ENCODE measurements at regions not wholly inside any gene's neighbourhood (a gene's known extent, or its start where the extent isn't known, plus 50 kb on each side); places are given as distances from the start of the nearest gene placed in this dataset.
A peak's percentile ranks its signal among the peaks of the same experiment; 100 is the strongest.

DNA sequence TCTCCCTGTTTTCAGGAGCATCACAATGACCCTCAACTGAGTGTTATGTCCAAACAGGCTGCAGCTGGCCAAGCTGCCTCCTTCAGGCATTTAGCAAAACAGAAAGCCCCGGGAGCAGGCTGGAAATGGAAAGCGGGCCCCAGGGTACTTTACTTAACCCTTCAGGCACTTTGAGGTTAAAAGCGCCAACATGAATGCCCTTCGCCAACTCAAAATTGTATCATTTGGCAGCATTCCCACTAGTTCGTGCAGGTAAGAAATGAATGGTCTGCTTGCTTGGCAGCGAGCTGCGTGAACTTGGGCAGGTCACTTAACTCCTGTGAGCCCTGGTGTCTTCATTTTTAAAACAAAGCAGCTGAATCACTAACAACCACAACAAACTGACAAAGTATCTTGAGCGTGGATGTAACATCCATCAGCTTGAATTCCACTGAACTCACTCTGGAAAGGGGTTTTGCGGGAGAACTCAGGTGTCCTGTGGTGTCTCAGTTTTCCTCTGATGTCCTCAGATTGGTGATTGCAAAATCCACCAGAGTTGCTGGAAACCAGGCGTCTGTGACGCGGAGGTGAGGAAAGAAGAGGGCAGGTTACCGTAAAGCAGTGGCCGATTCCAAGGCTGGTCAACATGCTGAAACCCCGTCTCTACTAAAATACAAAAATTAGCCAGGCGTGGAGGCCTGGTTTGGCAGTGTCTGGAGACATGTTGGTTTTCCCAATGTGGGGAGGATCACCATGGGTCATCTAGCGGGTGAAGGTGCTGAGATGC is 118.8 kb upstream of the ZNF217 start:
- H4K20me1 ChIP-seq (ENCODE audit: insufficient read depth, low read length), result no peaks in the 10 kb centered on the region
- no peak overlapping the region for H3K27ac ChIP-seq (ENCODE audit: low read depth, low read length)
- H3K4me1 ChIP-seq (ENCODE audit: insufficient read depth, low read length), result peaks cover 11% of the 10 kb centered on the region
- no peaks in the 10 kb centered on the region for H3K36me3 ChIP-seq (ENCODE audit: insufficient read depth, low read length)
- no peak overlapping the region for H3K4me2 ChIP-seq (ENCODE audit: insufficient read depth, low read length)
- DNase-seq (ENCODE audit: insufficient read length, low spot score, missing footprints), result peak; percentile 47
- H3K27me3 ChIP-seq (ENCODE audit: insufficient read depth, low read length), result no peaks in the 10 kb centered on the region
- H3K9me3 ChIP-seq (ENCODE audit: low read depth, low read length), result no peaks in the 10 kb centered on the region
- no peaks in the 10 kb centered on the region for H3K79me2 ChIP-seq (ENCODE audit: insufficient read depth, low read length)
- TF ChIP-seq, protein P1, sequence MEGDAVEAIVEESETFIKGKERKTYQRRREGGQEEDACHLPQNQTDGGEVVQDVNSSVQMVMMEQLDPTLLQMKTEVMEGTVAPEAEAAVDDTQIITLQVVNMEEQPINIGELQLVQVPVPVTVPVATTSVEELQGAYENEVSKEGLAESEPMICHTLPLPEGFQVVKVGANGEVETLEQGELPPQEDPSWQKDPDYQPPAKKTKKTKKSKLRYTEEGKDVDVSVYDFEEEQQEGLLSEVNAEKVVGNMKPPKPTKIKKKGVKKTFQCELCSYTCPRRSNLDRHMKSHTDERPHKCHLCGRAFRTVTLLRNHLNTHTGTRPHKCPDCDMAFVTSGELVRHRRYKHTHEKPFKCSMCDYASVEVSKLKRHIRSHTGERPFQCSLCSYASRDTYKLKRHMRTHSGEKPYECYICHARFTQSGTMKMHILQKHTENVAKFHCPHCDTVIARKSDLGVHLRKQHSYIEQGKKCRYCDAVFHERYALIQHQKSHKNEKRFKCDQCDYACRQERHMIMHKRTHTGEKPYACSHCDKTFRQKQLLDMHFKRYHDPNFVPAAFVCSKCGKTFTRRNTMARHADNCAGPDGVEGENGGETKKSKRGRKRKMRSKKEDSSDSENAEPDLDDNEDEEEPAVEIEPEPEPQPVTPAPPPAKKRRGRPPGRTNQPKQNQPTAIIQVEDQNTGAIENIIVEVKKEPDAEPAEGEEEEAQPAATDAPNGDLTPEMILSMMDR (IDR thresholded peaks at IDR 0.05; ENCODE audit: extremely low read depth, low read depth, low read length), result no peak
- H2AFZ ChIP-seq (ENCODE audit: low read length), result peak overlapping the region; percentile 63
- no peak overlapping the region for H3K4me3 ChIP-seq (ENCODE audit: insufficient read depth, low read length)

DNA sequence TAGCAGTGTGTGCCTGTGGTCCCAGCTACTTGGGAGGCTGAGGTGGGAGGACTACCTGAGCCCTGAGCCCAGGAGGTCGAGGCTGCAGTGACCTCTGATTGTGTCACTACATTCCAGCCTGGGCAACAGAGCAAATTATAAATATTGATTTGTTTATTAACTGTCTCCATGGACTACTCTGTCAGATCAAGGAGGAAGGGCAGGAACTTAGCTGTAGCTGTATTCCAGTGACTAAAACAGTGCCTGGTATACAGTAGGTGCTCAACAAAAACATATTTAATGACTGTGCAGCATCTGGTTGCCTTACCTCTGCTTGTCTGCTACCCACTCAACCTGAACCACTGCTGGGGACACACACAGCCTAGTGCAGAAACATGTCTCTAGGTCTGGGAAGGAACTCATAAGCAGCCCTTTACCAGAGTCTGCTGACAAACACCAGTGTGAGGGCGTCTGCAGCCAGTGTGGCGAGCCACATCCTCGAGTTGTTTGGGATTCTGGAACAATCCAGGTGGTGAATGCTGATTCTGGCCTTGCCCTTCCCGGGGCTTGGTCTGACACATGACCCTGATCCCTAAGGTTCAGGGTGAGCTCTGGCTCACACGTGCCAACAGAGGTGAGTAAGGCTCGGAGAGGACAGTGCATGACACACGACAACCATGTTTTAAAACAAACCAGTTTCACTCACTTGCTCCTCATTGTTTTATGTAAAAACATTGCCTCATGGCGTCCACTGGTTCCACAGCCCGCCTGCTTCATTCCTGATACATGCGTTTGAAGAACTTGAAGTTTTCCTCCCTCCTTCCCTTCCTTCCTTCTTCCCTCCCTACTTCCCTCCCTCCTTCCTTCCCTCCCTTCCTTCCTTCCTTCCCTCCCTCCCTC is 117.9 kb upstream of the ZNF217 start:
- H3K27ac ChIP-seq (ENCODE audit: low read depth, low read length), result no peak overlapping the region
- H2AFZ ChIP-seq (ENCODE audit: low read length), result peak overlapping the region; percentile 63
- H3K36me3 ChIP-seq (ENCODE audit: insufficient read depth, low read length), result no peaks in the 10 kb centered on the region
- no peaks in the 10 kb centered on the region for H3K9me3 ChIP-seq (ENCODE audit: low read depth, low read length)
- H4K20me1 ChIP-seq (ENCODE audit: insufficient read depth, low read length), result no peaks in the 10 kb centered on the region
- no peak overlapping the region for H3K4me3 ChIP-seq (ENCODE audit: insufficient read depth, low read length)
- DNase-seq (ENCODE audit: insufficient read length, low spot score, missing footprints), result peak; percentile 43
- TF ChIP-seq, protein P1 (IDR thresholded peaks at IDR 0.05; ENCODE audit: extremely low read depth, low read depth, low read length), result no peak
- H3K4me2 ChIP-seq (ENCODE audit: insufficient read depth, low read length), result no peak overlapping the region
- peaks cover 19% of the 10 kb centered on the region for H3K4me1 ChIP-seq (ENCODE audit: insufficient read depth, low read length)
- H3K79me2 ChIP-seq (ENCODE audit: insufficient read depth, low read length), result no peaks in the 10 kb centered on the region
- H3K27me3 ChIP-seq (ENCODE audit: insufficient read depth, low read length), result no peaks in the 10 kb centered on the region

DNA sequence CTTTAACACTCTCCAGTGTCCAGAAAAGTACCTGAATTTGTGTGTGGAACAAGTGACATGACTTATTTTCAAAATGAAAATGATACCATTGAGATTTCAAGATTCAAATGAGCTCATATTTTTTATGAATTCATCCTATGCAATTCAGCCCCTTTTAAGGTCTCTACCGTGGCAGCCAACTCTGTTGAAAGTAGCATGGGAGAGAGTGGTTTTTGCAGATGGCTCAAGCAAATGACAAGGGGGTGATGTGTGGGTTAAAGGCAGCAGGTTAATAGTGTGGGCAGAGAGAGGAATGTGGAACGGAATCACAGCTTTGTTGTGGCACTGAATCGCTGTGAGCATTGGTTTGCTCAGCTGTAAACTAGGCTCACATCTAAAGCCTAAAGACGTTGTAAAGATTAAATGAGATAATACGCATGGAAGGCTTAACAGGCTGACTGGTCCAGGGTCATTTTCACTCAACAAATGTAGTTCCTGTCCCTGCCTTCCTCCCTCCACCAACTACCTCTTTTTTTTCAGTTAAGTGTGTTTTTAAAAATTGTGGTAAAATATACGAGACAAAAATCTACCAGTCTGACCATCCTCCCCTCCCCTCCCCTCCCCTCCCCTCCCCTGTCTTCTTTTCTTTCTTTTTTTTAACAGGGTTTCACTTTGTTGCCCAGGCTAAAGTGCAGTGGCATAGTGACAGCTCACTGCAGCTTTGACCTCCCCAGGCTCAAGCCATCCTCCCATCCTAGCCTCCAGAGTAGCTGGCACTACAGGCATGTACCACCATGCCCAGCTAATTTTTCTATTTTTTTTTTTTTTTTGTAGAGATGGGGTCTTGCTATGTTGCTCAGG is 114.7 kb upstream of the ZNF217 start:
- TF ChIP-seq, protein P1 (IDR thresholded peaks at IDR 0.05; ENCODE audit: extremely low read depth, low read depth, low read length), result no peak
- H3K4me2 ChIP-seq (ENCODE audit: insufficient read depth, low read length), result peak overlapping the region; percentile 68
- H3K27ac ChIP-seq (ENCODE audit: low read depth, low read length), result peak overlapping the region; percentile 90
- H3K4me1 ChIP-seq (ENCODE audit: insufficient read depth, low read length), result peaks cover 30% of the 10 kb centered on the region
- H2AFZ ChIP-seq (ENCODE audit: low read length), result peak overlapping the region; percentile 39
- peak overlapping the region; percentile 41 for H3K4me3 ChIP-seq (ENCODE audit: insufficient read depth, low read length)
- no peaks in the 10 kb centered on the region for H3K79me2 ChIP-seq (ENCODE audit: insufficient read depth, low read length)
- no peaks in the 10 kb centered on the region for H3K27me3 ChIP-seq (ENCODE audit: insufficient read depth, low read length)
- no peaks in the 10 kb centered on the region for H3K9me3 ChIP-seq (ENCODE audit: low read depth, low read length)
- no peaks in the 10 kb centered on the region for H3K36me3 ChIP-seq (ENCODE audit: insufficient read depth, low read length)
- H4K20me1 ChIP-seq (ENCODE audit: insufficient read depth, low read length), result no peaks in the 10 kb centered on the region
- DNase-seq (ENCODE audit: insufficient read length, low spot score, missing footprints), result peak; percentile 72
